ENCODE measurements at regions not wholly inside any gene's neighbourhood (a gene's known extent, or its start where the extent isn't known, plus 50 kb on each side); places are given as distances from the start of the nearest gene placed in this dataset.

DNA sequence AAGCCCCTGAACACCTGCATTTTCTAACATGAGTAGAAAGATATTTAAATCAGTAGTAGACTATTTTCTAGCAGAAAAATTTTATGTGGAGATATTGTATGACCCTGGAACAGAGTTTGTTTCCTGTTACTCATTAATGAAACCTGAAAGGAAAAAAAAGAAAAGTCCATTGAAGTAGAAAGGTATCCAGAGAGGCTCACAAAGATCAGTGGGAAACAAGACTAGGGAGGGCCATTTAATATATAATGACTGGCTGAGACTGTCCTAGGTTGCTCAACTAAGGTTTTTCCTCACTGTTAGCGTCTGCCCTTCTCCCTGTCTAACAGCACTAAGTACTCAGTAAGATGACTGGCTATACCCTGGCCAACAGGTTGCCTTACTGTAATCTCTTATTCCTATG lies 788.6 kb downstream of the GLUD2 start:
- no peaks in the 10 kb centered on the region for H3K9me3 ChIP-seq
- DNase-seq = no peak
- H3K36me3 ChIP-seq = no peaks in the 10 kb centered on the region
- H3K4me3 ChIP-seq = no peak overlapping the region
- TF ChIP-seq POLR2A (IDR thresholded peaks at IDR 0.05) (no peak), EP300 (IDR thresholded peaks at IDR 0.05) (no peak)
- TF ChIP-seq, protein P1, sequence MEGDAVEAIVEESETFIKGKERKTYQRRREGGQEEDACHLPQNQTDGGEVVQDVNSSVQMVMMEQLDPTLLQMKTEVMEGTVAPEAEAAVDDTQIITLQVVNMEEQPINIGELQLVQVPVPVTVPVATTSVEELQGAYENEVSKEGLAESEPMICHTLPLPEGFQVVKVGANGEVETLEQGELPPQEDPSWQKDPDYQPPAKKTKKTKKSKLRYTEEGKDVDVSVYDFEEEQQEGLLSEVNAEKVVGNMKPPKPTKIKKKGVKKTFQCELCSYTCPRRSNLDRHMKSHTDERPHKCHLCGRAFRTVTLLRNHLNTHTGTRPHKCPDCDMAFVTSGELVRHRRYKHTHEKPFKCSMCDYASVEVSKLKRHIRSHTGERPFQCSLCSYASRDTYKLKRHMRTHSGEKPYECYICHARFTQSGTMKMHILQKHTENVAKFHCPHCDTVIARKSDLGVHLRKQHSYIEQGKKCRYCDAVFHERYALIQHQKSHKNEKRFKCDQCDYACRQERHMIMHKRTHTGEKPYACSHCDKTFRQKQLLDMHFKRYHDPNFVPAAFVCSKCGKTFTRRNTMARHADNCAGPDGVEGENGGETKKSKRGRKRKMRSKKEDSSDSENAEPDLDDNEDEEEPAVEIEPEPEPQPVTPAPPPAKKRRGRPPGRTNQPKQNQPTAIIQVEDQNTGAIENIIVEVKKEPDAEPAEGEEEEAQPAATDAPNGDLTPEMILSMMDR (IDR thresholded peaks at IDR 0.05) = no peak
- intact Hi-C loops (cut with DNase I) = no loop called here
- no peak overlapping the region for H3K27ac ChIP-seq
- WGBS, 3 donors = 33 to 47% (median 35%) methylated on average over 1 of the region's 1 CpG
- H3K27me3 ChIP-seq = no peaks in the 10 kb centered on the region
- no peaks in the 10 kb centered on the region for H3K4me1 ChIP-seq (ENCODE audit: insufficient read depth)

DNA sequence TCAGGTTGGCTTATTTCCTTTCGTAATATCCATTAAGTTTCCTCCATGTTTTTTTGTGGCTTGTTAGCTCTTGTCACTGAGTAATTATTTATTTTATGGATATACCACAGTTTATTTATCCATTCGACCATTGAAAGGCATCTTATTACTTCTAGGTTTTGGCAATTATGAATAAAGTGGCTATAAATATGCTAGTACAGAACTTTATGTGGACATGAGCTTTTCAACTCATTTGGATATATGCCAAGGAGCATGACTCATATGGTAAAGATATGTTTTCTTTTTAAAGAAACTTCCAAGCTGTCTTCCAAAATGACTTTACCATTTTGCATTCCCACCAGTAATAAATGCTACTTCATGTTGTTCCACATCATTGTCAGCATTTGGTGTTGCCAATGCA lies 803.6 kb downstream of the GLUD2 start:
- Histone ChIP-seq H3K4me3 (no peak overlapping the region), H3K4me1 (ENCODE audit: insufficient read depth) (no peaks in the 10 kb centered on the region), H3K9me3 (no peaks in the 10 kb centered on the region), H3K27me3 (no peaks in the 10 kb centered on the region), H3K27ac (no peak overlapping the region), H3K36me3 (no peaks in the 10 kb centered on the region)
- intact Hi-C loops (cut with DNase I) = no loop called here
- WGBS, 3 donors = 46 to 57% (median 57%) methylated on average over 2 of the region's 2 CpGs
- no peak for DNase-seq
- TF ChIP-seq POLR2A (IDR thresholded peaks at IDR 0.05) (no peak), EP300 (IDR thresholded peaks at IDR 0.05) (no peak)
- TF ChIP-seq, protein P1 (IDR thresholded peaks at IDR 0.05) = no peak

GRCh38 chrX:121853762-121854613 lies 806.6 kb downstream of the GLUD2 start:
- H3K27me3 ChIP-seq = peaks cover 5% of the 10 kb centered on the region
- WGBS, 3 donors = 77 to 80% (median 80%) methylated on average over 27 of the region's 27 CpGs
- H3K27ac ChIP-seq = no peak overlapping the region
- no peaks in the 10 kb centered on the region for H3K9me3 ChIP-seq
- no peaks in the 10 kb centered on the region for H3K4me1 ChIP-seq (ENCODE audit: insufficient read depth)
- H3K4me3 ChIP-seq = no peak overlapping the region
- DNase-seq = no peak
- no peaks in the 10 kb centered on the region for H3K36me3 ChIP-seq
- intact Hi-C loops (cut with DNase I) = no loop called here
- TF ChIP-seq EP300 (IDR thresholded peaks at IDR 0.05) (no peak), POLR2A (IDR thresholded peaks at IDR 0.05) (no peak)
- TF ChIP-seq, protein P1 (IDR thresholded peaks at IDR 0.05) = no peak

GRCh38 chrX:121854614-121854911 lies 807.2 kb downstream of the GLUD2 start:
- intact Hi-C loops (cut with DNase I) = no loop called here
- H3K9me3 ChIP-seq = no peaks in the 10 kb centered on the region
- WGBS, 3 donors = 74 to 76% (median 76%) methylated on average over 5 of the region's 5 CpGs
- no peak for DNase-seq
- peaks cover 5% of the 10 kb centered on the region for H3K27me3 ChIP-seq
- TF ChIP-seq, protein P1 (IDR thresholded peaks at IDR 0.05) = no peak
- no peak for TF ChIP-seq EP300 (IDR thresholded peaks at IDR 0.05)
- no peak for TF ChIP-seq POLR2A (IDR thresholded peaks at IDR 0.05)
- no peak overlapping the region for H3K27ac ChIP-seq
- no peaks in the 10 kb centered on the region for H3K36me3 ChIP-seq
- H3K4me1 ChIP-seq (ENCODE audit: insufficient read depth) = no peaks in the 10 kb centered on the region
- no peak overlapping the region for H3K4me3 ChIP-seq

Measured in ovary (tissue), 7 donors.